ENCODE measurements at regions not wholly inside any gene's neighbourhood (a gene's known extent, or its start where the extent isn't known, plus 50 kb on each side); places are given as distances from the start of the nearest gene placed in this dataset.

GRCh38 chr10:105725007-105725406, 1083.9 kb downstream of the SORCS3 start:
- no peak for DNase-seq

GRCh38 chr10:105718207-105718995, 1077.3 kb downstream of the SORCS3 start:
- DNase-seq = no peak

GRCh38 chr10:105714728-105715127, 1073.6 kb downstream of the SORCS3 start:
- DNase-seq = no peak

GRCh38 chr10:105707603-105708002, 1066.5 kb downstream of the SORCS3 start:
- DNase-seq = no peak

GRCh38 chr10:105706281-105707026, 1065.4 kb downstream of the SORCS3 start:
- no peak for DNase-seq

GRCh38 chr10:105702211-105702610, 1061.1 kb downstream of the SORCS3 start:
- no peak for DNase-seq

- DNase-seq = no peak
Measured at GRCh38 chr10:105700218-105700617, 1059.1 kb downstream of the SORCS3 start.

- no peak for DNase-seq
Measured at GRCh38 chr10:105699504-105699903, 1058.4 kb downstream of the SORCS3 start.

GRCh38 chr10:105698592-105698991, 1057.5 kb downstream of the SORCS3 start:
- DNase-seq = no peak

- no peak for DNase-seq
Measured at GRCh38 chr10:105697290-105697780, 1056.2 kb downstream of the SORCS3 start.

GRCh38 chr10:105691811-105692210, 1050.7 kb downstream of the SORCS3 start:
- peak; percentile 53 for DNase-seq

- no peak for DNase-seq
Measured at GRCh38 chr10:105682911-105683310, 1041.8 kb downstream of the SORCS3 start.

- no peak for DNase-seq
Measured at GRCh38 chr10:105681051-105681450, 1040.0 kb downstream of the SORCS3 start.

- DNase-seq = no peak
Measured at GRCh38 chr10:105679781-105680180, 1038.7 kb downstream of the SORCS3 start.

GRCh38 chr10:105675333-105675732, 1034.2 kb downstream of the SORCS3 start:
- DNase-seq = no peak

- DNase-seq = no peak
Measured at GRCh38 chr10:105674448-105674847, 1033.4 kb downstream of the SORCS3 start.

GRCh38 chr10:105658696-105659095, 1017.6 kb downstream of the SORCS3 start:
- DNase-seq = no peak

GRCh38 chr10:105656856-105657255, 1015.8 kb downstream of the SORCS3 start:
- DNase-seq = no peak

- DNase-seq = no peak
Measured at GRCh38 chr10:105650306-105650705, 1009.2 kb downstream of the SORCS3 start.

GRCh38 chr10:105647354-105647753, 1006.3 kb downstream of the SORCS3 start:
- no peak for DNase-seq

- DNase-seq = no peak
Measured at GRCh38 chr10:105644978-105645377, 1003.9 kb downstream of the SORCS3 start.

- no peak for DNase-seq
Measured at GRCh38 chr10:105644559-105644958, 1003.5 kb downstream of the SORCS3 start.

GRCh38 chr10:105644091-105644490, 1003.0 kb downstream of the SORCS3 start:
- DNase-seq = no peak

Data from left kidney (tissue), 1 donor.